GM23338 (cell line): ENCODE measurements at regions not wholly inside any gene's neighbourhood (a gene's known extent, or its start where the extent isn't known, plus 50 kb on each side); places are given as distances from the start of the nearest gene placed in this dataset.

Experiments used
- ATAC-seq: fragments of 200-7000 bp; cut with Tn5 transposase; 3 replicates; pipeline ENCODE4 v1.9.1; 2020
- DNase-seq: peaks from one replicate; pipeline ENCODE4 v3.0.0-alpha.2; 2015; ENCODE audit warnings: low spot score
- H2AFZ ChIP-seq: fragments of 200-600 bp; sonication (generic); 2 replicates; pipeline ENCODE4 v1.8.0; 2016; ENCODE audit warnings: antibody characterized with exemption, mild to moderate bottlenecking, moderate library complexity
- H3F3A ChIP-seq: fragments of 200-600 bp; sonication (generic); replicated peaks from 2 replicates; pipeline ENCODE4 v1.8.0; 2017; ENCODE audit warnings: antibody characterized with exemption, mixed run types, low read depth
- H3K27ac ChIP-seq: fragments of 200-600 bp; sonication (generic); 2 replicates; pipeline ENCODE4 v1.6.1; 2016; ENCODE audit warnings: low read depth
- H3K27me3 ChIP-seq: fragments of 200-600 bp; sonication (generic); 2 replicates; pipeline ENCODE4 v1.8.0; 2016; ENCODE audit warnings: mild to moderate bottlenecking, mixed run types, moderate library complexity; ENCODE audit not compliant: insufficient read depth
- H3K36me3 ChIP-seq: fragments of 200-600 bp; sonication (generic); 2 replicates; pipeline ENCODE4 v1.8.0; 2016; ENCODE audit warnings: mild to moderate bottlenecking; ENCODE audit not compliant: insufficient read depth
- H3K4me1 ChIP-seq: fragments of 200-600 bp; sonication (generic); 2 replicates; pipeline ENCODE4 v1.8.0; 2016; ENCODE audit warnings: mild to moderate bottlenecking, moderate library complexity; ENCODE audit not compliant: insufficient read depth
- H3K4me2 ChIP-seq: fragments of 200-600 bp; sonication (generic); 2 replicates; pipeline ENCODE4 v1.7.1; 2017; ENCODE audit warnings: mixed run types
- H3K4me3 ChIP-seq: fragments of 200-600 bp; sonication (generic); 2 replicates; pipeline ENCODE4 v1.6.1; 2016; ENCODE audit warnings: mixed run types
- H3K79me2 ChIP-seq: fragments of 200-600 bp; sonication (generic); replicated peaks from 2 replicates; pipeline ENCODE4 v1.8.0; 2017; ENCODE audit warnings: mild to moderate bottlenecking; ENCODE audit not compliant: insufficient read depth
- H3K9me2 ChIP-seq: fragments of 200-600 bp; sonication (generic); 2 replicates; pipeline ENCODE4 v1.8.0; 2017; ENCODE audit not compliant: insufficient read depth
- H4K20me1 ChIP-seq: fragments of 200-600 bp; sonication (generic); replicated peaks from 2 replicates; pipeline ENCODE4 v1.8.0; 2017; ENCODE audit warnings: mild to moderate bottlenecking; ENCODE audit not compliant: insufficient read depth
- H3K27ac Mint-ChIP-seq: 2 replicates; pipeline ENCODE4 v1.8.0; 2020; ENCODE audit warnings: inconsistent platforms, mild to moderate bottlenecking, moderate library complexity, mixed read lengths
- H3K27me3 Mint-ChIP-seq: 3 replicates; pipeline ENCODE4 v1.8.0; 2022; ENCODE audit warnings: low read depth, mild to moderate bottlenecking, moderate library complexity, mixed read lengths, inconsistent platforms; ENCODE audit not compliant: insufficient read depth, poor library complexity
- H3K36me3 Mint-ChIP-seq: 3 replicates; pipeline ENCODE4 v1.8.0; 2021; ENCODE audit warnings: low read depth, mild to moderate bottlenecking, inconsistent platforms, moderate library complexity, mixed read lengths
- H3K4me1 Mint-ChIP-seq: 3 replicates; pipeline ENCODE4 v1.8.0; 2020; ENCODE audit warnings: mild to moderate bottlenecking, inconsistent platforms, mixed read lengths
- H3K4me3 Mint-ChIP-seq: 3 replicates; pipeline ENCODE4 v1.8.0; 2021; ENCODE audit warnings: moderate library complexity, mild to moderate bottlenecking, inconsistent platforms, mixed read lengths
- H3K9me3 Mint-ChIP-seq: 3 replicates; pipeline ENCODE4 v1.8.0; 2020; ENCODE audit warnings: moderate library complexity, mild to moderate bottlenecking, inconsistent platforms, mixed read lengths
- CREB1 ChIP-seq: fragments of 250-450 bp; sonication (Bioruptor Pico); IDR thresholded peaks from 2 replicates; pipeline ENCODE4 v1.5.0; 2020; ENCODE audit warnings: low read depth, mild to moderate bottlenecking, moderate library complexity
- CTCF ChIP-seq, 2 experiments: fragments of 200-600 bp in 1 of 2; sonication (generic) in 1 of 2; conservative IDR thresholded peaks; 2 replicates each; pipeline versions ENCODE4 v1.5.1 to v1.6.1; 2016 to 2017; ENCODE audit warnings: antibody characterized with exemption in 2 of 2, low read depth in 2 of 2, mild to moderate bottlenecking in 2 of 2, moderate library complexity in 1 of 2
- ETS1 ChIP-seq: IDR thresholded peaks from 2 replicates; pipeline ENCODE4 v1.6.1; 2016; ENCODE audit warnings: antibody characterized with exemption
- EZH2 ChIP-seq: fragments of 200-600 bp; sonication (generic); IDR thresholded peaks from one replicate; pipeline ENCODE4 v1.8.0; 2017; ENCODE audit warnings: antibody characterized with exemption, mild to moderate bottlenecking, low read depth; ENCODE audit not compliant: unreplicated experiment
- EZH2phosphoT487 ChIP-seq: fragments of 200-600 bp; sonication (generic); IDR thresholded peaks from one replicate; pipeline ENCODE4 v1.8.1; 2018; ENCODE audit warnings: antibody characterized with exemption; ENCODE audit not compliant: unreplicated experiment
- JUNB ChIP-seq: IDR thresholded peaks from one replicate; pipeline ENCODE4 v1.6.1; 2016; ENCODE audit warnings: antibody characterized with exemption; ENCODE audit not compliant: unreplicated experiment
- NANOG ChIP-seq: IDR thresholded peaks from 2 replicates; pipeline ENCODE4 v1.6.1; 2016; ENCODE audit warnings: antibody characterized with exemption, borderline replicate concordance
- POLR2AphosphoS5 ChIP-seq: IDR thresholded peaks from 2 replicates; pipeline ENCODE4 v1.6.1; 2016; ENCODE audit warnings: antibody characterized with exemption, low read depth
- REST ChIP-seq: IDR thresholded peaks from one replicate; pipeline ENCODE4 v1.6.1; 2018; ENCODE audit warnings: antibody characterized with exemption; ENCODE audit not compliant: unreplicated experiment
- STAT1 ChIP-seq: IDR thresholded peaks from one replicate; pipeline ENCODE4 v1.6.1; 2016; ENCODE audit warnings: antibody characterized with exemption; ENCODE audit not compliant: unreplicated experiment
- ZNF114 ChIP-seq: fragments of 250-450 bp; sonication (Bioruptor Pico); IDR thresholded peaks from 2 replicates; pipeline ENCODE4 v1.5.0; 2020; ENCODE audit warnings: mild to moderate bottlenecking, moderate library complexity
- ZNF331 ChIP-seq: fragments of 250-450 bp; sonication (Bioruptor Pico); IDR thresholded peaks from 2 replicates; pipeline ENCODE4 v1.5.0; 2020; ENCODE audit warnings: low read depth, mild to moderate bottlenecking, moderate library complexity
- ZNF462 ChIP-seq: fragments of 250-450 bp; sonication (Bioruptor Pico); IDR thresholded peaks from 2 replicates; pipeline ENCODE4 v1.5.0; 2020; ENCODE audit warnings: mild to moderate bottlenecking, moderate library complexity

GRCh38 chr5:84724181-84724580 lies 339.5 kb upstream of the EDIL3 start:
- no peaks in the 10 kb centered on the region for H3K27me3 Mint-ChIP-seq
- TF ChIP-seq JUNB = no peak
- no peak for TF ChIP-seq REST
- TF ChIP-seq ZNF331 (CRISPR knock-in tag) = no peak
- TF ChIP-seq EZH2 = no peak
- TF ChIP-seq ZNF462 = no peak
- no peak for TF ChIP-seq CTCF (conservative IDR thresholded peaks at IDR 0.05; ENCODE audit: low read depth in 2 of 2)
- TF ChIP-seq NANOG = no peak
- TF ChIP-seq POLR2AphosphoS5 = no peak
- TF ChIP-seq CREB1 (CRISPR knock-in tag) = no peak
- TF ChIP-seq STAT1 = no peak
- no peak for TF ChIP-seq ETS1
- no peak for TF ChIP-seq EZH2phosphoT487
- TF ChIP-seq ZNF114 = no peak

More at GRCh38 chr5:84724181-84724580, 339.5 kb upstream of the EDIL3 start:
- Histone ChIP-seq H2AFZ (no peak overlapping the region), H3K27me3 (no peaks in the 10 kb centered on the region), H3K79me2 (no peaks in the 10 kb centered on the region), H3K4me3 (no peak overlapping the region), H3K4me2 (no peak overlapping the region), H3K9me2 (no peaks in the 10 kb centered on the region), H3K27ac (no peak overlapping the region), H4K20me1 (no peaks in the 10 kb centered on the region), H3K36me3 (0 out of 2 replicates have a peak, but pooled peaks cover 8% of the 10 kb centered on the region), H3K4me1 (no peaks in the 10 kb centered on the region), H3F3A (no peaks in the 10 kb centered on the region)
- ATAC-seq = no peak
- Mint-ChIP-seq H3K9me3 (peaks cover 5% of the 10 kb centered on the region; the same call in 1 of the 3 replicates), H3K4me3 (no peak overlapping the region), H3K4me1 (0 out of 3 replicates have a peak, but pooled peaks cover under 1% of the 10 kb centered on the region), H3K27ac (no peak overlapping the region), H3K36me3 (peaks cover 5% of the 10 kb centered on the region; the same call in 1 of the 3 replicates)
- no peak for DNase-seq
